ENCODE measurements at regions not wholly inside any gene's neighbourhood (a gene's known extent, or its start where the extent isn't known, plus 50 kb on each side); places are given as distances from the start of the nearest gene placed in this dataset.

DNA sequence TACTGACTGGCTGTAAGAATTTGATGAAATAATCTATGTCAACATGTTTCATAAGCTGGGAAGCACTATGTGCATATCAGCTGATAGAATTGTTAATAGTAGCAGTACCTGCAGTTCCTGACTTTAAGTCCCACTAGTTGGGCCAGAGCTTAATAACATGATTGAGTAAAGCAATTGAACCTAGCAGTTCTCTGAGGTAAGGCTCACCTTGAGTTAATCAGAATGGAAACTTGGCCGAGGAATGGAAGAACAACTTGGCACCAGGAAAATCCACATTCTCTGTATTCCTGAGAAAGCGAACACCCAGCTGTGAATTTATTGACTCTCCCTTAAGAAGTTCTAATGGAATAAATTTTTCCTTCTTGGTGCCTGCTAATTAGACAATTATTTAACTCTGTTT is 262.6 kb downstream of the IGSF11 start:
- no peak for TF ChIP-seq POLR2AphosphoS5 (IDR thresholded peaks at IDR 0.05)
- TF ChIP-seq, protein P1, sequence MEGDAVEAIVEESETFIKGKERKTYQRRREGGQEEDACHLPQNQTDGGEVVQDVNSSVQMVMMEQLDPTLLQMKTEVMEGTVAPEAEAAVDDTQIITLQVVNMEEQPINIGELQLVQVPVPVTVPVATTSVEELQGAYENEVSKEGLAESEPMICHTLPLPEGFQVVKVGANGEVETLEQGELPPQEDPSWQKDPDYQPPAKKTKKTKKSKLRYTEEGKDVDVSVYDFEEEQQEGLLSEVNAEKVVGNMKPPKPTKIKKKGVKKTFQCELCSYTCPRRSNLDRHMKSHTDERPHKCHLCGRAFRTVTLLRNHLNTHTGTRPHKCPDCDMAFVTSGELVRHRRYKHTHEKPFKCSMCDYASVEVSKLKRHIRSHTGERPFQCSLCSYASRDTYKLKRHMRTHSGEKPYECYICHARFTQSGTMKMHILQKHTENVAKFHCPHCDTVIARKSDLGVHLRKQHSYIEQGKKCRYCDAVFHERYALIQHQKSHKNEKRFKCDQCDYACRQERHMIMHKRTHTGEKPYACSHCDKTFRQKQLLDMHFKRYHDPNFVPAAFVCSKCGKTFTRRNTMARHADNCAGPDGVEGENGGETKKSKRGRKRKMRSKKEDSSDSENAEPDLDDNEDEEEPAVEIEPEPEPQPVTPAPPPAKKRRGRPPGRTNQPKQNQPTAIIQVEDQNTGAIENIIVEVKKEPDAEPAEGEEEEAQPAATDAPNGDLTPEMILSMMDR (IDR thresholded peaks at IDR 0.05), result no peak

Measured in transverse colon (tissue), 4 donors.